Right renal pelvis (tissue), 4 donors: ENCODE measurements at regions not wholly inside any gene's neighbourhood (a gene's known extent, or its start where the extent isn't known, plus 50 kb on each side); places are given as distances from the start of the nearest gene placed in this dataset.

Source experiments
- DNase-seq, 4 donors: peaks; one replicate each; pipeline ENCODE4 v3.0.0-alpha.2; 2013; ENCODE audit warnings: low read depth in 4 of 4, low spot score in 3 of 4, missing footprints in 1 of 4

DNA sequence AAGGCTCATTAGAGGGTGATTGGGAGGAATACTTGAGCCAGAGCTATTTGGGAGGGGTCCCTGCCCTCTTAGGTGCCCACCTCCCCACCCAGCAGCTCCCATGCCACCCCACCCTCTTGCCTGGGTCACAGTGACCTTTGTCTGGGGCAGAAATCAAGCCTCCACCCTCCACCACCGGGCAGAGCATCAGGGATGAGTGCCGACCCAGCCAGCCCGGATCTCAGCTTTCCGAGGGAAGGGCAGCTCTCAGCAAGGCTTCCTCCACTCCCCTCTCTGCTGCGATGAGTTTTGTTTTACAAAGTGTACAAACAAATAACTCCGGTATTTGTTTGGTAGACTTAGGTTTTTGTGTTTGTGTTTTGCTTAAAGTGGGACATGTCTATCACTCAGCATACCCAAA, 136.7 kb upstream of the CST7 start:
- no peak for DNase-seq

DNA sequence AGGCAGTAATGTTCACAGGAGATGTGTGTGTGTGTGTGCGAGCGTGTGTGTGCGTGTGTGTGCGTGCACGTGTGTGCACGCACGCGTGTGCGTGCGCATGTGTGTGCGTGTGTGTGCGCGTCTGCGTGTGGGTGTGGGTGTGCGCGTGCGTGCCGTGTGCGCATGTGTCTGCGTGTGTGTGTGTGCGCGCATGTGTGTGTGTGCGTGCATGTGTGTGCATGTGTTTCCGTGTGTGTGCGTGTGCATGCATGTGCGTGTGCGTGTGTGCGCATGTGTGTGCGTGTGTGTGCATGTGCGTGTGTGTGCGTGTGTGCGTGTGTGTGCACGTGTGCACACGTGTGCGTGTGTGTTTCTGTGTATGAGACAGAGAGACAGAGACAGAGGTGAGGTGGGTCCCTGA, 136.0 kb upstream of the CST7 start:
- DNase-seq = no peak

DNA sequence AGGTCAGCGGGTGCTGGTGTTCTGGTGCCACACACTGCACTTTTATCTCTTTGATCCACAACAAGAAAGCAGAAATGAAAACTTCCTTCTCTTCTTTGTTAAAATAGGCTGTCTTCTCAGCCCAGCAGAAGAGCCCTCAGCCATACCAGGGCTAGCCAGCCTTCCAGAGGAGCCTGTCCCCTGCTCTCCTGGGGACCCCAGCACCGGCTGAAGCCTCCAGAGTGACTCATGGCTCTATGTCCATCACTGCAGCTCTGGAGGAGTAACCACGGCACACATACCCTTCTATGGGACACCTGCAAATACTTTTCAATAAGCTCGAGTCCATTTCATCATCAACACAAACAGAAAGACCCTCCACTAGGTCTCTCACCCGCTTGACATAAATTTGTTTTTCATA, 135.6 kb upstream of the CST7 start:
- no peak for DNase-seq

DNA sequence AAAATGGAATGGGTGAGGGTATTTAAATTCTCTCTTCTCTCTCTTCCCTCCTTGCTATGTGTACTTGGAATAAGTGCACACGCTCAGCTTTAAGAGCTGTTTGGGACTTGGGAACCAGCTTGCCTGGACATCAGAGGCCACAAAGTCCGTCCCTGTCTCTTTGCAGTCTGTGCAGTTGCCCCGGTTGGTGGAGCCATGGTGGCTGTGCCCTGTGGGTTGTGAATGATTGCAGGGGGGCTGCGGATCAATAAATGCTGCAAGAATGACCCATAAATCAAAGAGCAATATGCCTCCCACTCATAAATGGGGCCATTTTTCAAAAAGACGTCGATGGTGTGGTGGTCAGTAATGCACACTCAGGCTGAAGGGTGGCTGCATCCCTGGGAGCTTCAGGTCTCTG, 135.1 kb upstream of the CST7 start:
- no peak for DNase-seq

DNA sequence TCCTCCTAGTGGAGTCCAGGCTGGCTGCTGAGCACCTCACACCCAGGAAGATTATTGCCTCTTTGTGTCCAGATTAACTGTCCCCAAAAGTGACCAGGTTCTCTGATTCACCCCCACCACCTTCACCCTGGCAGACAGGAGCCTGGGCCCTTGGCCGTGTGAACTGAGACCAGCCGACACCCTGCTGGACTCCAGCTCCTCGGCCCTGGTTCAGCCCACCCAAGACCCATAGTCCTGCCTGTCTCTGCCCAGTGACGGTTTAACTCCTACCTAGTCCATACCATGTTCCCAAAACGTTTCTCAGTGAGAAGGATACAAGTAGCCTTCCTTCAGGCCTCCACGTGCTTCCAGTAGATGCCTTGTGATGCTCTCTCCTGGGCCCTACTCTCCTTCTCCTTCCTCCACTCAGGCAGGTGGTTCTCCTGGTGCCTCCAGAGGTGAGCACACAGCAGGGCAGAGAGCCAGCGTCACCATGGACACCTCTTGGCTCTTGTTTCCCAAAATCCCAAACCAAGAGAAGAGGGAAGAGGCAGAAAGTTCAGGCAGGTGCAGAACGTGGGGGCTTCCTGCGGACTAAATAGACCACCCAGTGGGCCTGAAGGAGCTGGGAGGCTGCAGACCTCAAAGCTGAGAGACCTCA, 134.4 kb upstream of the CST7 start:
- DNase-seq = no peak

DNA sequence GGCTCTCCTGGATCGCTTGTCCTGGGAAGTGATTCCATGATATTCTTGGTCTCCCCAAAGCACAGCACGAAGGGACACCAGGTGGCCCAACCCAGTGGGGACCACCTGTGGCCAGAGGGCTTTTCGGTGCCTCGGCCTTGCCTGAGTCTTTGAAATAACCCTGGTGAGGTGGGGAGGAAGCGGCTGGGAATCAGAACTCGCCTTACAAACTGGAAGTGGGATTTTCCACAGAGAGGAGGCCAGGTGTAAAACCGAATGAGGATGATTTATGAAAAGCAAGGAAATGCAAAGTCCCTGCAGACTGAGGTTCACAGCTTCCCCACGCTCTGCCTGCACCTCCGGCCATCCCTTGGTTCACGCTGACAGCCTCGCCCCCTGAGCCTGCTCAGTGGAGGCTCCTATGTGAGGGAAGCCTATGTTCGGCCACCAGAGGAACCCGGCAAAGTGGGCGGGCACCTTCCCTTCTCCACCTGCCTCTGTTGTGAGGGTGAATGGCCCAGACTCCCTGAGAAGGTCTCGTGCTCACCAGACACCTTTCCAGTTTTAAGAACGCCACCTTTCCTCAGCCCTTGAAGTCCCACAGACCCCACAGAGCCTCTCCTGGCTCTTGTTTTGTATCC, 133.8 kb upstream of the CST7 start:
- no peak for DNase-seq

DNA sequence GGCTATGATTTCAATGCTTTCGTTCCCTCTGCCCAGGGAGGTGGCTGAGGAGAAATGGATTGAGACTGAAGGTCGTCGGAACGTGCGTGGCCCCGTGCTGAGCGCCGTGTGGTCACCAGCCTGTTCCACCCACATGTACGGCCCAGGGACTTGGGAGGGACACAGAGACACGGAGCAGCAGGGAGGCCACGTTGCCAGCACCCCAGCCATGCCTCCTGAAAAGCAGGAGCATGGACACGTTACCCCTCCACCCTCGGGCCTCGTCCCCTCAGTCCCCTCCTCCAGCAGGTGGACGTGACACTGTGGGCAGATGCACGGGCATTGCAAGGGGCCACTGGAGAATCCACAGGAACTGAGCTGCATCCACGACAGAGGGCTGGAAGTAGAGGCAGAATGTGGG, 133.1 kb upstream of the CST7 start:
- DNase-seq = no peak

DNA sequence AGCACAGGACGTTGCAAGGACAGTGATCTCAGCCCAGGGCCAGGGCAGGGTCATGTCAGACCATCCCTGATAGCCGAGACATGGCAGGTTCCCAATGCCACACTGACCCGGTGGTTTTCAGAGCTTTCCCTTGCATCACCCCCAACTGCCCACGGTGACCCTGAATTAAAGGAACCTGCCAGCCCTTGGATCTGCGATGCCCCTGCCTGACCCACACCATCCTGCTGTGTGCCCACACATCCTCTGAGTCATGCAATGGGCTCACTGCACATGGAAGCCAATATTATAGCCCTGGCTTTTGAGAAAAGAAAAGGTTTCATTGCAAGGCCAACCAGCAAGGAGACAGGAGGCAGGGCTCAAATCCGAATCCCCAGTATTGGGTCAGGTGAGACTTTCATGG, 132.6 kb upstream of the CST7 start:
- no peak for DNase-seq

DNA sequence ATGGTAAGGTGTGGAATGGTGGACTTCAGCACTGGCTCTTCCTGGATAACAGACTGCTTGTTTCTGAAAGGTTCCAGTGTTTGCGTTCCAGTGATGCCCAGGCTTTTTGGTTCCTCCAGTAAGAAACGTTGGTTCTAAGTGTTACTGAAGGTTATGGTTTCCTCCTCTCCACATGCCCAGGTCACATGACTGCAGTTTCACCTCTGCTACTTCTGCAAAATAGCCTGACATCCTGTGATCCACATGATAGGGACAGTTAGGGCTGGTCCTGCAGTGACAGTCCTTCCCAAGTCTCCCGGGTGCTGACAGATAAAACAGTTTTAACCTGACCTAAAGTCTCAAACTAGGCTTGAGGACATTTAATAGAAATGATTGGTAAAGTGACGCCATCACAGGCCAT, 132.2 kb upstream of the CST7 start:
- DNase-seq = no peak

DNA sequence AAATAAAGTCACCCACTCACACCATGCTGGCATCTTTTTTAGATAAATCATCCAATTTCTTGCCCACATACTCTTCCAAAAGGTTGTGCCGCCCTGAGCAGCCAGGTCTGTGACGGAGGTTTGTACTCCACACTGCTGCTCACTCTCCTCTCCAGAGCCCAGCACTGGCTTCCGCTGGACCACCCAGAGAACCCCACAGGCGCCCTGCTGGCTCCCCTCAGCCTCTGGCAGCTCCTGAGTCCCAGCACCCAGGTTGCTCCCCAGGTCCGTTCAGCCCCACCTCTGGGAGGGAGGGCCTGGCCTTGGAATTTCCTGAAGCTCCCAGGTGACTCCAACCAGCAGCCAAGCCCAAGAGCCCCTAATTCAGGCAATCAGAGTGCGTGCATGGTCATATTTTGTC, 131.7 kb upstream of the CST7 start:
- DNase-seq = no peak

DNA sequence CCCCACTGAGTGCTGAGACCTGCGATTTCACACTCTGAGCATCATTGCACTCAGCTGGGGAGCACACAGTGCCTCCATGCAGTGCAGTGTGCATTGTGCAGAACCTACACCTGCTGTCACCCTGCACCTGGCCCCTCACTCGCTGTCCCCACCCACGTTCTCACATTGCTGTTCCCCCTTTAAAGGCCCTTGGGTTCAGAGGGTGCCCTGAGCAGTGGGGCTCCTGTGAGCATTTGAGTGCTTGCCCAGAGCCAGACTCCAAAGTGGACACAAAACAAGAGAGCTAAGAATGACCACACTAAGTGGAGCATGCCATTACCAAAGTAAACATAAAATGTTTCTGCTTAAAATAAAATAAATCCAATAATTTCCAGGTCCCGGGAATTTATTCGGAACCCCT, 131.0 kb upstream of the CST7 start:
- DNase-seq = no peak

DNA sequence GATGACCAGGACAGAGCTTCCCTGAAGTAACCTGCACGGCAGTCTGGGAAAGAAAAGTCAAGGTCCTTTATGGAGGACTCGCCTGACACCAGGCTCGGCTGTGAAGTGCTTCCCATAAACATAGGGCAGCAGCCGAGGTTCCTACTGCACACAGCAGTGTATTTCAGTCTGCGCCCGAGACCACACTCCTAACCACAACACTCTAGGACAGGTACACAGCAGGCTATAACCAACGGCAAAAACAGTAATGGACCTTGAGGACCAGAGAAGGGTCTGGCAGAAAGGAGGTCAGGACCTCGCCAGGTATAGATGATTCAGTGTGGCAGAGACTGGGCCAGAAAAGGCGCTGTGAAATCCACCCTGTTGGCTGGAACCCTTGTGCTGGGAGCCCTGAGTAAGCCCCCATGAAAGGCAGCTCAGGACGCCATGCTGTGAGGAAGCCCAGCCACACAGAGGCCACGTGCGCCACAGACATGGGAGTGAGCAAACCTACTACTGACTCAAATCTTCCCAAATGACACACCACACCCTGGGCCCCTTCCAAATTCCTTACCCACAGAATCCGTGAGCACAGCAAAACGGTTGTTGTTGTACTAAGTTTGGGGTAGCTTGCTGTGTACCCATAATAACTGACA, 129.6 kb upstream of the CST7 start:
- no peak for DNase-seq

DNA sequence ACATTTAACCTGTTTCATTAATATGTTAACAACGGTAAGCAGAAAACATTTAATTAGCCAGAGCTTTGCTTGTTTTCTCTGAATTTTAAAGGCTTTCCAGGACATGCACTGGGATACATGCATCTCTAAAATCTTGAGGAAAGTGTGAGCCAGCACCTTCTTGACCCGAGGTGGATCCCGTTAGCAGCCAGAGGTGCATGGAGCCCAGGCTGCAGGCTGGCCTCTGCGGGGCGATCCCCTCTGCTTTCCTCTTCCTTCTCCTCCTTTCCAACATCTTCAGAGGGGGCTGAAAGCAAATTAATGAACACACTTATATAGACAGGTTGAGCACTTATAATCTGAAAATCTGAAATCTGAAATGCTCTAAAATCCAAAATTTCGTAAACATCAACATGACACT, 128.7 kb upstream of the CST7 start:
- DNase-seq = no peak

DNA sequence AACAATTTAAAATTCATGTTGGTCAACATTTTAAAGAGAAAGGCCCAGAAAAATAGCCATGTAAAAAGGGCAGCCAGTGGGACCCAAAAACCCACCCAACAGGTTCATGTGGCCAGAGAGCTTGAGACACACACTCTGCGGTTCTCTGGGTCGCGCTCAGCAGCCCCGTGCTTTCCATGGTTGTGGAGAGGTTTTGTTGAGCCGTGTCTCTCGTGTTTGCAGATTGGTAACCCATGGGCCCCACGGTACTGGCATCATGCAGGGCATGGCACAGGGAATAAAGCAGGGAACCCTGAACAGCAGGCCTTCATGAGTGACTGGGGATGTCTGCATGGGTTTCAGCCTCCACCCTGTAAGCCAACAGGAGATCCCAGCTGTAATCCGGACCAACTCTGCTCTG, 127.7 kb upstream of the CST7 start:
- DNase-seq = no peak

DNA sequence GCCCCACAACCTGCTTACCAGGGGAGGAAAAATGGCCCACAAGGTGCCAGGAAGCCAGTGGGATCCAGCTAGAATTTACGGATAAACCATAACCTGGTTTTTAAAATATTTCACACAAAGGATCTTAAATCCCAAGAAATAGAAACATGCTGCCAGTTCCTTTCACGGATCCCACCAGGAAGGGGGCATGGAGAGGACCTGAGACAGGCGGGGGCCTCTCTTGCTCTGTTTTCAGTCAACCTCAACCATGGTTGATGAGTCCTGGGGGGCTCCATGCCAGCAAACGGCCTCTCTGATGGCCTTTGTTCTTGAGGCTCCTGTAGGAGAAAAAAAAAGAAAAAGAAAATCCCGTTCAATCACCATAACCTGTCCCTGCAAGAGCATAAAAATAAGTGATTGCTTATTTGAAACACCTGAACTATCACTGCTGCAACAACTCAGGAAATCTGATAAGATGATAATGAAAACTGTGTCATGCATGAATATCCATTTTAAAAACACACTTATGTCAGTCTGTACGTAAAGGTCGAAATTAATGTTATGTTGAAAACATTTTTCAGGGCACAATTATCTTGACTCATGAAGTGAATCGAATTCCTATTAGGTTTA, 125.8 kb upstream of the CST7 start:
- DNase-seq = no peak

DNA sequence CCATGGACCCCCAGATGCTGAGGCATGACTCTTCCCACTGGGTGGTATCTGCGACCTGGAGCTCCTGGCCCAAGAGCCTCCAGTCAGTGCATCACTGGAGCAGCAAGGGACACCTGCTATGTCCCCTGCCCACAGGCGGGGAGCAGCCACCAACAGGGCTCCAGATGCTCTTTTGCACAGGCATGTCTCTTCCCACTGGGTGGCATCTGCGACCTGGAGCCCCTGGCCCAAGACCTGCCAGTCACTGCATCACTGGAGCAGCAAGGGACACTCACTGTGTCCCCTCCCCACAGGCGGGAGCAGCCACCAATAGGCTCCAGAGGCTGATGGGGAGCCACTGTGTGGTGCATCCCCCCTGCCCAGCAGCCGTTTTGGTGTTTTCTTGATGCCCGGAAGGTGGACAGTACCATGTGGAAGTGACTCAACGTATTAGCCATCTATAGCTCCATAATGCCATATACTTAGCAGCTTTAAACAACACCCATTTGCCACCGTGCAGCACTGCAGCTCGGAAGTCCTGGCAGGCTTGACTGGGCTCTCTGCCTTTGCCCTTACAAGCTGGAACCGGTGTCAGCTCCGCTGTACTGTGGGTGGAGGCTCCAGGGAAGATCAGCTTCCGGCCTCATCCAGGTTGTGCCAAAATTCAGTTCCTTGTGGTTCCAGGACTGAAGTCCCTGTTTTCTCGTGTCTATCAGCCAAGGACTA, 124.9 kb upstream of the CST7 start:
- DNase-seq = no peak

DNA sequence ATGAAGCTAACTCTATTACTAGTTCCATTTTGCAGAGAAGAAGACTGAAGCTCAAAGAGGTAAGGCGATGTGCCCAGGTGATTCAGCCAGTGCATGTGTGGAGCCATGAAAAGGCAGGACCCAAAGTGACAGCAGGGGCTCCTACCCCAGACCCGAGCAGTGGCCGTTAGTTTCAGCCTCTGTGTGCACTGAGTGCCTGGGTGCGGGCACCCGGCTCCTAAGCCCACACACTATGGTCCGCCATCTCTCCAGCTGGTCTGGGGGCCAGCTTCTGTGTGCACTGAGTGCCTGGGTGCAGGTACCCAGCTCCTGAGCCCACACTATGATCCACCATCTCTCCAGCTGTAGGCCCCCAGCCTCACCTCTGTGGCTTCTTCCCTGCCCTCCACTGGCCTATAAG, 123.5 kb upstream of the CST7 start:
- DNase-seq = no peak

DNA sequence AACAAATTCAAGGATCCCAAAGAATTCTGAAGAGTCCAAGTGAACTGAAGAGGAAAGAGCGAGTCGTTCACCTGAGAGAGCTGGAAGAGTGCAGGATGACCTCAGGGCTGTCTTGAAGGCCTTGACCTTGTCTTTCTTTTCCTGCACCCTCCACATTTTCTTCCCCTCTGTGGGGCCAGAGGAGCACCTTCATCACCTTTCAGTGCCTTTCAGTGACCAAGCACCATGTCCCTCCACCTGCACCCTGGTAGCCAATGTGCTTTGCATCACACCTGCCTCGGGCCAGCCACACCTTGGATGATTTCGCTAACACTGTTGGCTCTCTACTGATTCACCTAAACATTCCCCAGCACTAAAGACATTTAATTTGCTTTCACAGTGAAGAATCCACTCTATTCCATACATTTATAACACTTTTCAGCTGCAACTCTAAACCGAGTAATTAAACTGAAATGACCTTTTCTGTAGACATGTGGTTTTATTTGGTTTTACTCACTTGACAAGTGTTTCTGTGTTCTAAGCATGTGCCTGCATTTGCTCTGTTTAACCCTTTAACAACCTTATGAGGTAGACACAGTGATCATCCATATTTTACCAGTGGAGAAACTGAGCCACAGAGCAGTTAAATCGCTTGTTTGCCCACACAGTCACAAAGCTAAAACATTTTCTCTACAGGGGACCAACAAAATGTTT, 121.3 kb upstream of the CST7 start:
- DNase-seq = no peak

DNA sequence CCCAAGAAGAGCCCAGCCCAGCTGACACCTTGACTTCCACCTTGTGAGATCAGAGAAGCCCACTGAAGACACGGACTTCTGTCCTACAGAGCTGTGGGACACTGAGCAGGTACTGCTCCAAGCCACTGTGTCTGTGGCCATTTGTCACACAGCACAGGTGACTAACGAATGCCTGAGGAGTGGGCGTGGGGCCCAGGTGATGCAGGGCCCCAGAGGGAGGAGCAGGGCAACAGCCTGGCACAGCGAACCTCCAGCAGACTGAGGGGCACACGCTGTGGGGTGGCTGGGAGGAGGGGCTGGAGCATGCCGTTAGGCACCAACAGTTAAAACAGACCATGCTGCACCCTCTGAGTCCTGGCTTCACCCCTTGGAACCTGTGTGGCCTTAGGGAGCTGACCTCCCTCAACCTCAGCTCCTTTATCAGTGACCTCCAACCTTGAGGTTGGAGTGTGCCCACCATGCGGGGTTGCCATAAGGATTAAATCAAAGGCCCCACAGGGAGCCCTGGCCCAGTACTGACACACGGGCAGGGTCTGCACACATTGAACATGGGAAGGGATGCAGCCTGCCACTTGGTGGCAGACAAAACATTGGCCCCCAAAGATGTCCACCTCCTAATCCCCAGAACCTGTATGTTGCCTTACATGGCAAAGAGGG, 119.9 kb upstream of the CST7 start:
- no peak for DNase-seq

DNA sequence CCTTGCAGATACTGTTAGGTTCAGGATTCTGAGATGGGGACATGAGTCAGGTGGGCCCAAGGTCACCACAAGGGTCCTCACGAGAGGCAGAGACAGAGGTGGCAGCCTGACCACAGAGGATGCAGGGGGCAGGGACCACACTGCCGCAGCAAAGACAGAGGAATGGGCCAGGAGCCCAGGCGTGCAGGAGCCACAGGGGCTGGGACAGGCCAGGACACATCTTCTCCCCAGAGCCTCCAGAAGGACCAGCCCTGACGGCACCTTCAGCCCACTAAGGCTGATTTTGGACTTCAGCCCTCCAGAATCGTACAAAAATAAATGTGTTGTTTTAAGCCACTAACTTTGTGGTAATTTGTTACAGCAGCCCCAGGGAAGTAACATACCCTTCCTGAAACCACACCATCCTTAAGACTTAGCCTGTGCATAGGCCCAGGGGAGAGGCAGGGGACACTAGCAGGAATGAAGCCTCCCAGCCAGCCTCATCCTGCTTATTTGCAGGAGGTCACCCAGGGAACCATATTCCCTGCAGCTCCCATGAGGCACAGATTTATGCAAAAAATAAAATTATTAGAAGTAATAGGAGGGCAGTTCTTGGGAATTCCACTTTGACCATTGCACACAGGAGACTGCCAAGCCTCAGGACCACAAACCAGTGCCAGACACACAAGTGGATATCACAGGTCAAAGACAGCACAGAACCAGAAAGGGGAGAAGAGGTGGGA, 119.3 kb upstream of the CST7 start:
- DNase-seq = no peak
